SK-N-MC (cell line): ENCODE measurements at regions not wholly inside any gene's neighbourhood (a gene's known extent, or its start where the extent isn't known, plus 50 kb on each side); places are given as distances from the start of the nearest gene placed in this dataset.

Experiments
- EZH2 ChIP-seq: fragments of 200-600 bp; sonication (generic); IDR thresholded peaks from one replicate; pipeline ENCODE4 v1.6.1; 2017; ENCODE audit warnings: antibody characterized with exemption
- FOXP2 ChIP-seq: optimal IDR thresholded peaks from 2 replicates; pipeline ENCODE3; 2011; ENCODE audit warnings: mild to moderate bottlenecking, moderate library complexity; ENCODE audit not compliant: insufficient read depth; ENCODE audit errors: extremely low read length, control extremely low read depth
- POLR2AphosphoS5 ChIP-seq: IDR thresholded peaks from 2 replicates; pipeline ENCODE4 v1.6.1; 2012; ENCODE audit warnings: mild to moderate bottlenecking, low read depth, low read length, borderline replicate concordance

GRCh38 chr15:25235391-25235790 is 203.4 kb downstream of the UBE3A start:
- TF ChIP-seq POLR2AphosphoS5 (no peak), EZH2 (no peak), FOXP2 (no peak)
